Activated CD4-positive, CD25-positive, alpha-beta regulatory T cell treated with anti-CD3 and anti-CD28 coated beads, Interleukin-2, amount 50 U/mL, for 24 hours (primary cell): ENCODE measurements at regions not wholly inside any gene's neighbourhood (a gene's known extent, or its start where the extent isn't known, plus 50 kb on each side); places are given as distances from the start of the nearest gene placed in this dataset.

Experiments used
- ATAC-seq, 2 donors: fragments of 150-1000 bp; cut with Tn5 transposase; one replicate each; pipeline ENCODE4 v1.10.0; 2021; ENCODE audit warnings: mild to moderate bottlenecking in 1 of 2, moderate library complexity in 1 of 2

- ATAC-seq = no peak
Measured at GRCh38 chr12:65598688-65599087, 225.6 kb upstream of the HMGA2 start.

GRCh38 chr12:65602253-65602609, 222.1 kb upstream of the HMGA2 start:
- ATAC-seq = no peak

GRCh38 chr12:65602610-65603295, 221.5 kb upstream of the HMGA2 start:
- no peak for ATAC-seq

GRCh38 chr12:65603438-65604351, 220.6 kb upstream of the HMGA2 start:
- ATAC-seq = no peak

GRCh38 chr12:65605019-65605418, 219.3 kb upstream of the HMGA2 start:
- no peak for ATAC-seq

GRCh38 chr12:65606008-65606766, 218.1 kb upstream of the HMGA2 start:
- no peak for ATAC-seq

- no peak for ATAC-seq
Measured at GRCh38 chr12:65607401-65607841, 216.9 kb upstream of the HMGA2 start.

GRCh38 chr12:65608319-65608916, 215.9 kb upstream of the HMGA2 start:
- ATAC-seq = no peak

GRCh38 chr12:65609359-65609771, 214.9 kb upstream of the HMGA2 start:
- ATAC-seq = no peak

- no peak for ATAC-seq
Measured at GRCh38 chr12:65611396-65611795, 212.9 kb upstream of the HMGA2 start.

- ATAC-seq = no peak
Measured at GRCh38 chr12:65612440-65612839, 211.8 kb upstream of the HMGA2 start.

GRCh38 chr12:65613692-65614091, 210.6 kb upstream of the HMGA2 start:
- no peak for ATAC-seq

- no peak for ATAC-seq
Measured at GRCh38 chr12:65614259-65614889, 209.9 kb upstream of the HMGA2 start.

GRCh38 chr12:65615118-65615517, 209.2 kb upstream of the HMGA2 start:
- no peak for ATAC-seq

- ATAC-seq = no peak
Measured at GRCh38 chr12:65616022-65616421, 208.3 kb upstream of the HMGA2 start.

GRCh38 chr12:65618588-65618987, 205.7 kb upstream of the HMGA2 start:
- no peak for ATAC-seq

GRCh38 chr12:65619018-65619417, 205.3 kb upstream of the HMGA2 start:
- no peak for ATAC-seq

- no peak for ATAC-seq
Measured at GRCh38 chr12:65620046-65620445, 204.2 kb upstream of the HMGA2 start.

GRCh38 chr12:65622056-65622455, 202.2 kb upstream of the HMGA2 start:
- ATAC-seq = no peak

GRCh38 chr12:65623507-65623906, 200.8 kb upstream of the HMGA2 start:
- no peak for ATAC-seq

GRCh38 chr12:65624554-65625086, 199.7 kb upstream of the HMGA2 start:
- no peak for ATAC-seq

- ATAC-seq = no peak
Measured at GRCh38 chr12:65628061-65628460, 196.2 kb upstream of the HMGA2 start.
